HepG2 (cell line): ENCODE measurements at regions not wholly inside any gene's neighbourhood (a gene's known extent, or its start where the extent isn't known, plus 50 kb on each side); places are given as distances from the start of the nearest gene placed in this dataset.

ENCODE experiments used
- ATAC-seq: fragments of 200-7000 bp; cut with Tn5 transposase; 3 replicates; pipeline ENCODE4 v1.9.1; 2020; ENCODE audit warnings: mild to moderate bottlenecking, moderate library complexity
- BruUV-seq: library from RNA; stranded (reverse); fragments of 400-500 nt; replicated peaks from 2 replicates; lab custom pipeline; 2021; lab: Mats Ljungman, UMichigan
- CTCF ChIA-PET: fragments of 300-600 bp; formaldehyde crosslinking; extraction: SDS; loops from one replicate; lab custom pipeline; 2021; ENCODE audit warnings: low total read pairs, inconsistent platforms, low intra/inter-chr PET ratio; lab: Yijun Ruan, JAX
- POLR2A ChIA-PET: fragments of 350-600 bp; sonication (Branson Sonifier 250); formaldehyde crosslinking; loops from one replicate; lab custom pipeline; 2020; ENCODE audit warnings: antibody characterized with exemption, inconsistent platforms; lab: Yijun Ruan, JAX
- DNase-seq: peaks from one replicate; pipeline ENCODE4 v3.0.0-alpha.2; 2015; ENCODE audit warnings: low spot score
- FAIRE-seq: peaks from 3 replicates; lab custom pipeline; 2011; peaks lifted over from hg19 to GRCh38; lab: Jason Lieb, UNC
- H2AFZ ChIP-seq: one replicate; pipeline ENCODE4 v1.6.1; 2011; ENCODE audit warnings: low read length, inconsistent platforms
- H3K27ac ChIP-seq: fragments of 300-600 bp; 3 replicates; pipeline ENCODE4 v1.8.0; 2011; ENCODE audit warnings: mixed run types, mild to moderate bottlenecking, mixed read lengths, low read length, inconsistent platforms; ENCODE audit not compliant: insufficient read depth; ENCODE audit errors: extremely low read length
- H3K27me3 ChIP-seq, 2 experiments: fragments of 200-600 bp in 1 of 2; 2 replicates in 1 of 2; 3 replicates in 1 of 2; pipeline versions ENCODE4 v1.6.0 to v1.8.0; 2011; ENCODE audit warnings: low read length in 2 of 2, mild to moderate bottlenecking in 2 of 2, moderate library complexity in 2 of 2, inconsistent platforms in 1 of 2; ENCODE audit not compliant: insufficient read depth in 2 of 2, control insufficient read depth in 1 of 2
- H3K36me3 ChIP-seq, 2 experiments: fragments of 200-600 bp in 1 of 2; replicated peaks in 1 of 2; 2 replicates in 1 of 2; 3 replicates in 1 of 2; pipeline versions ENCODE4 v1.5.1 to v1.8.0; 2011; ENCODE audit warnings: low read length in 2 of 2, inconsistent platforms in 1 of 2; ENCODE audit not compliant: insufficient read depth in 2 of 2, control insufficient read depth in 1 of 2
- H3K4me1 ChIP-seq: 2 replicates; pipeline ENCODE4 v1.5.1; 2012; ENCODE audit warnings: low read length, inconsistent platforms; ENCODE audit not compliant: insufficient read depth
- H3K4me2 ChIP-seq: 2 replicates; pipeline ENCODE4 v1.6.0; 2011; ENCODE audit warnings: low read depth, low read length, inconsistent platforms
- H3K4me3 ChIP-seq, 3 experiments: fragments of 200-600 bp in 1 of 3; sonication (generic), shearing (Covaris generic) in 1 of 3; replicated peaks in 1 of 3; 2 replicates each; pipeline ENCODE4 v1.5.1; 2011 to 2016; ENCODE audit warnings: low read length in 3 of 3, inconsistent platforms in 2 of 3, low read depth in 2 of 3, mild to moderate bottlenecking in 2 of 3, control low read depth in 1 of 3, mixed read lengths in 1 of 3; ENCODE audit not compliant: insufficient read depth in 1 of 3
- H3K79me2 ChIP-seq: one replicate; pipeline ENCODE4 v1.6.1; 2011; ENCODE audit warnings: low read length, inconsistent platforms; ENCODE audit not compliant: insufficient read depth
- H3K9ac ChIP-seq: 2 replicates; pipeline ENCODE4 v1.6.0; 2011; ENCODE audit warnings: mild to moderate bottlenecking, low read depth, low read length, inconsistent platforms; ENCODE audit not compliant: insufficient read depth
- H3K9me3 ChIP-seq: 2 replicates; pipeline ENCODE4 v1.5.1; 2012; ENCODE audit warnings: mild to moderate bottlenecking, low read length
- H4K20me1 ChIP-seq: 2 replicates; pipeline ENCODE4 v1.6.0; 2011; ENCODE audit warnings: inconsistent platforms, mild to moderate bottlenecking, low read length, moderate library complexity; ENCODE audit not compliant: insufficient read depth
- ZMAT3 ChIP-seq: sonication (generic); formaldehyde crosslinking; conservative IDR thresholded peaks from 2 replicates; pipeline ENCODE4 v1.7.0; 2021; ENCODE audit warnings: missing genetic modification reagents
- ZNF121 ChIP-seq: sonication (generic); formaldehyde crosslinking; IDR thresholded peaks from 2 replicates; pipeline ENCODE4 v1.5.0; 2020; ENCODE audit warnings: mild to moderate bottlenecking, missing genetic modification reagents
- ZNF7 ChIP-seq: IDR thresholded peaks from 2 replicates; pipeline ENCODE4 v1.6.1; 2016; ENCODE audit warnings: missing biosample characterization, missing genetic modification reagents
- WGBS: methylation state at CpG from one replicate; pipeline ENCODE4 v1.1.6; 2017; ENCODE audit warnings: low lambda C conversion rate; 5-methylcytosine and 5-hydroxymethylcytosine counted together
- in situ Hi-C: cut with HindIII; loops from 2 replicates; pipeline ENCODE4 v1.10.0; 2017; ENCODE audit warnings: low pct_unique_long_range_greater_than_20kb; ENCODE audit not compliant: extremely low pct_ligation_motif_present
- intact Hi-C: fragments of 100-400 bp; cut with micrococcal nuclease; formaldehyde crosslinking; loops from one replicate; pipeline ENCODE4 v1.10.0; 2022; ENCODE audit not compliant: unreplicated experiment
- TF ChIP-seq, protein P1 (sequence below): sonication (generic); formaldehyde crosslinking; IDR thresholded peaks from 2 replicates; pipeline ENCODE4 v1.4.0; 2020; ENCODE audit warnings: missing genetic modification reagents, mild to moderate bottlenecking, borderline replicate concordance
- TF ChIP-seq, protein P2 (sequence below): sonication (generic); formaldehyde crosslinking; IDR thresholded peaks from 2 replicates; pipeline ENCODE4 v1.5.1; 2020; ENCODE audit warnings: mild to moderate bottlenecking, missing genetic modification reagents, borderline replicate concordance
- TF ChIP-seq, protein P3 (sequence below): sonication (generic); formaldehyde crosslinking; IDR thresholded peaks from 2 replicates; pipeline ENCODE4; 2020; ENCODE audit warnings: missing genetic modification reagents, mild to moderate bottlenecking, borderline replicate concordance

DNA sequence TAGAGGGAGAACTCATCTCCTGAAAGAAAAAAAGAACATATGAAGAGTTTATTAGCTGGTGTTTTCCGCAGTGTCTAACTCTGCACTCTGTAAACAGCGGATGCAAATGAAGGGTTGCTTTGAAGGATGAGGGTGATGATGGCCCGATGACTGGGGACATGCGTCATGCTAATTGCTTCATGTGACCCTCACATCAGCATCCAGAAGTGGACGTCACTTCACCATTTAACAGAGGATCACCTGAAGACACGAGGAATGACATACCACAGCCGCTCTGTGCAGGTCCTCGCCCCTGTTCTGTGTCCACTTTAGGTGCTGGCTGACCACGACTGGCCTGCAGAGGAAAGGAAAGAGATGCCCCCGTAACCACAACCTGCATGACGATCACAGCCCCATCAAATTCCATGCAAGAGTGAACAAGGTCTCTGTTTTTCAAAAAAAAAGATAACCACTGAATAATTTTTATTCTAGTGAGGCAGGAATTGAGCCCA lies 82.9 kb downstream of the KLF6 start:
- CTCF ChIA-PET = no interaction called here
- no peaks in the 10 kb centered on the region for H3K9me3 ChIP-seq
- H3K9ac ChIP-seq = no peak overlapping the region
- intact Hi-C loops = no loop called here
- no peak overlapping the region for H3K4me3 ChIP-seq
- TF ChIP-seq ZNF7 (CRISPR knock-in tag) = peak; percentile 91
- TF ChIP-seq ZMAT3 = no peak
- no peak for FAIRE-seq
- no peak for ATAC-seq
- no peaks in the 10 kb centered on the region for H3K36me3 ChIP-seq
- POLR2A ChIA-PET = no interaction called here
- H3K4me2 ChIP-seq = 0 out of 2 replicates have a peak overlapping the region, but pooled peaks have one; percentile 12
- H4K20me1 ChIP-seq = no peaks in the 10 kb centered on the region
- peaks cover 1 to 20% of the 10 kb centered on the region in 2 experiments; a peak in 3 of 5 replicates for H3K27me3 ChIP-seq
- in situ Hi-C loops = no loop called here
- H3K4me1 ChIP-seq = peaks cover 14% of the 10 kb centered on the region
- no peak overlapping the region for H3K27ac ChIP-seq
- BruUV-seq = no TSS peak
- no peak overlapping the region for H2AFZ ChIP-seq
- DNase-seq = no peak
- no peaks in the 10 kb centered on the region for H3K79me2 ChIP-seq
- 30% methylated on average over 7 of the region's 11 CpGs for WGBS

DNA sequence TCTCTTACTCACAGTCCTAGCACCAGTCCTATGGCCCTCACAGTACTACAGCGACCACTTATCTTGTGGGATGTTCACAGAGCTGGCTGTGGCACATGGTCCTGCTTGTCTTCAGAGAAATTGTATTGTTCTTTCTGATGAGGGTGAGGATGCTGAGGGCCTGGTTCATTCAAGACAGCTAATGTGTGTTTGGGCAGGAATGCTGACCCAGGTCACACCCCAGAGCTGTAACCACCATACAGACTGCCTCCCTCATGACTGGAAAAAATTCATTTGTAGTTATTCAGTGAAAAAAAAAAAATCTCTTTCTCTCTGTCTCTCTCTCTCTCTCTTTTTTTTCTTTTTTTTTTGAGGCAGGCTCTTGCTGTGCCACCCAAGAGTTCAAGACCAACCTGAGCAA lies 83.5 kb downstream of the KLF6 start:
- Histone ChIP-seq H2AFZ (no peak overlapping the region), H3K79me2 (no peaks in the 10 kb centered on the region), H3K27me3 (peaks cover 1 to 20% of the 10 kb centered on the region in 2 experiments; a peak in 2 of 5 replicates), H3K4me3 (no peak overlapping the region), H3K4me2 (no peak overlapping the region), H3K36me3 (no peaks in the 10 kb centered on the region), H3K27ac (no peak overlapping the region), H3K9ac (no peak overlapping the region), H3K9me3 (no peaks in the 10 kb centered on the region), H4K20me1 (no peaks in the 10 kb centered on the region), H3K4me1 (peaks cover 14% of the 10 kb centered on the region)
- no peak for DNase-seq
- WGBS = 0% methylated on average over 1 of the region's 1 CpG
- POLR2A ChIA-PET = no interaction called here
- CTCF ChIA-PET = no interaction called here
- in situ Hi-C loops = no loop called here
- TF ChIP-seq, protein P1, sequence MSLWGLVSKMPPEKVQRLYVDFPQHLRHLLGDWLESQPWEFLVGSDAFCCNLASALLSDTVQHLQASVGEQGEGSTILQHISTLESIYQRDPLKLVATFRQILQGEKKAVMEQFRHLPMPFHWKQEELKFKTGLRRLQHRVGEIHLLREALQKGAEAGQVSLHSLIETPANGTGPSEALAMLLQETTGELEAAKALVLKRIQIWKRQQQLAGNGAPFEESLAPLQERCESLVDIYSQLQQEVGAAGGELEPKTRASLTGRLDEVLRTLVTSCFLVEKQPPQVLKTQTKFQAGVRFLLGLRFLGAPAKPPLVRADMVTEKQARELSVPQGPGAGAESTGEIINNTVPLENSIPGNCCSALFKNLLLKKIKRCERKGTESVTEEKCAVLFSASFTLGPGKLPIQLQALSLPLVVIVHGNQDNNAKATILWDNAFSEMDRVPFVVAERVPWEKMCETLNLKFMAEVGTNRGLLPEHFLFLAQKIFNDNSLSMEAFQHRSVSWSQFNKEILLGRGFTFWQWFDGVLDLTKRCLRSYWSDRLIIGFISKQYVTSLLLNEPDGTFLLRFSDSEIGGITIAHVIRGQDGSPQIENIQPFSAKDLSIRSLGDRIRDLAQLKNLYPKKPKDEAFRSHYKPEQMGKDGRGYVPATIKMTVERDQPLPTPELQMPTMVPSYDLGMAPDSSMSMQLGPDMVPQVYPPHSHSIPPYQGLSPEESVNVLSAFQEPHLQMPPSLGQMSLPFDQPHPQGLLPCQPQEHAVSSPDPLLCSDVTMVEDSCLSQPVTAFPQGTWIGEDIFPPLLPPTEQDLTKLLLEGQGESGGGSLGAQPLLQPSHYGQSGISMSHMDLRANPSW (CRISPR knock-in tag) = no peak
- TF ChIP-seq, protein P2, sequence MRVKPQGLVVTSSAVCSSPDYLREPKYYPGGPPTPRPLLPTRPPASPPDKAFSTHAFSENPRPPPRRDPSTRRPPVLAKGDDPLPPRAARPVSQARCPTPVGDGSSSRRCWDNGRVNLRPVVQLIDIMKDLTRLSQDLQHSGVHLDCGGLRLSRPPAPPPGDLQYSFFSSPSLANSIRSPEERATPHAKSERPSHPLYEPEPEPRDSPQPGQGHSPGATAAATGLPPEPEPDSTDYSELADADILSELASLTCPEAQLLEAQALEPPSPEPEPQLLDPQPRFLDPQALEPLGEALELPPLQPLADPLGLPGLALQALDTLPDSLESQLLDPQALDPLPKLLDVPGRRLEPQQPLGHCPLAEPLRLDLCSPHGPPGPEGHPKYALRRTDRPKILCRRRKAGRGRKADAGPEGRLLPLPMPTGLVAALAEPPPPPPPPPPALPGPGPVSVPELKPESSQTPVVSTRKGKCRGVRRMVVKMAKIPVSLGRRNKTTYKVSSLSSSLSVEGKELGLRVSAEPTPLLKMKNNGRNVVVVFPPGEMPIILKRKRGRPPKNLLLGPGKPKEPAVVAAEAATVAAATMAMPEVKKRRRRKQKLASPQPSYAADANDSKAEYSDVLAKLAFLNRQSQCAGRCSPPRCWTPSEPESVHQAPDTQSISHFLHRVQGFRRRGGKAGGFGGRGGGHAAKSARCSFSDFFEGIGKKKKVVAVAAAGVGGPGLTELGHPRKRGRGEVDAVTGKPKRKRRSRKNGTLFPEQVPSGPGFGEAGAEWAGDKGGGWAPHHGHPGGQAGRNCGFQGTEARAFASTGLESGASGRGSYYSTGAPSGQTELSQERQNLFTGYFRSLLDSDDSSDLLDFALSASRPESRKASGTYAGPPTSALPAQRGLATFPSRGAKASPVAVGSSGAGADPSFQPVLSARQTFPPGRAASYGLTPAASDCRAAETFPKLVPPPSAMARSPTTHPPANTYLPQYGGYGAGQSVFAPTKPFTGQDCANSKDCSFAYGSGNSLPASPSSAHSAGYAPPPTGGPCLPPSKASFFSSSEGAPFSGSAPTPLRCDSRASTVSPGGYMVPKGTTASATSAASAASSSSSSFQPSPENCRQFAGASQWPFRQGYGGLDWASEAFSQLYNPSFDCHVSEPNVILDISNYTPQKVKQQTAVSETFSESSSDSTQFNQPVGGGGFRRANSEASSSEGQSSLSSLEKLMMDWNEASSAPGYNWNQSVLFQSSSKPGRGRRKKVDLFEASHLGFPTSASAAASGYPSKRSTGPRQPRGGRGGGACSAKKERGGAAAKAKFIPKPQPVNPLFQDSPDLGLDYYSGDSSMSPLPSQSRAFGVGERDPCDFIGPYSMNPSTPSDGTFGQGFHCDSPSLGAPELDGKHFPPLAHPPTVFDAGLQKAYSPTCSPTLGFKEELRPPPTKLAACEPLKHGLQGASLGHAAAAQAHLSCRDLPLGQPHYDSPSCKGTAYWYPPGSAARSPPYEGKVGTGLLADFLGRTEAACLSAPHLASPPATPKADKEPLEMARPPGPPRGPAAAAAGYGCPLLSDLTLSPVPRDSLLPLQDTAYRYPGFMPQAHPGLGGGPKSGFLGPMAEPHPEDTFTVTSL (CRISPR knock-in tag) = no peak
- TF ChIP-seq, protein P3, sequence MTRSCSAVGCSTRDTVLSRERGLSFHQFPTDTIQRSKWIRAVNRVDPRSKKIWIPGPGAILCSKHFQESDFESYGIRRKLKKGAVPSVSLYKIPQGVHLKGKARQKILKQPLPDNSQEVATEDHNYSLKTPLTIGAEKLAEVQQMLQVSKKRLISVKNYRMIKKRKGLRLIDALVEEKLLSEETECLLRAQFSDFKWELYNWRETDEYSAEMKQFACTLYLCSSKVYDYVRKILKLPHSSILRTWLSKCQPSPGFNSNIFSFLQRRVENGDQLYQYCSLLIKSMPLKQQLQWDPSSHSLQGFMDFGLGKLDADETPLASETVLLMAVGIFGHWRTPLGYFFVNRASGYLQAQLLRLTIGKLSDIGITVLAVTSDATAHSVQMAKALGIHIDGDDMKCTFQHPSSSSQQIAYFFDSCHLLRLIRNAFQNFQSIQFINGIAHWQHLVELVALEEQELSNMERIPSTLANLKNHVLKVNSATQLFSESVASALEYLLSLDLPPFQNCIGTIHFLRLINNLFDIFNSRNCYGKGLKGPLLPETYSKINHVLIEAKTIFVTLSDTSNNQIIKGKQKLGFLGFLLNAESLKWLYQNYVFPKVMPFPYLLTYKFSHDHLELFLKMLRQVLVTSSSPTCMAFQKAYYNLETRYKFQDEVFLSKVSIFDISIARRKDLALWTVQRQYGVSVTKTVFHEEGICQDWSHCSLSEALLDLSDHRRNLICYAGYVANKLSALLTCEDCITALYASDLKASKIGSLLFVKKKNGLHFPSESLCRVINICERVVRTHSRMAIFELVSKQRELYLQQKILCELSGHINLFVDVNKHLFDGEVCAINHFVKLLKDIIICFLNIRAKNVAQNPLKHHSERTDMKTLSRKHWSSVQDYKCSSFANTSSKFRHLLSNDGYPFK = no peak
- TF ChIP-seq ZNF121 (CRISPR knock-in tag) = no peak
- TF ChIP-seq, all 625 proteins: peak for 0
- intact Hi-C loops = no loop called here
- BruUV-seq = no TSS peak
- FAIRE-seq (no peak), ATAC-seq (no peak)
